ENCODE measurements at regions not wholly inside any gene's neighbourhood (a gene's known extent, or its start where the extent isn't known, plus 50 kb on each side); places are given as distances from the start of the nearest gene placed in this dataset.

GRCh38 chr9:14373336-14373666 is 59.4 kb upstream of the NFIB start:
- Histone ChIP-seq H3K79me2 (ENCODE audit: insufficient read depth, low read length) (no peaks in the 10 kb centered on the region), H3K4me1 (ENCODE audit: control insufficient read depth in 1 of 2, insufficient read depth in 2 of 2, low read length in 2 of 2) (peaks cover 13 to 14% of the 10 kb centered on the region in 2 experiments), H3K27ac (ENCODE audit: low read depth, low read length) (no peak overlapping the region), H3K27me3 (ENCODE audit: insufficient read depth, low read length) (no peaks in the 10 kb centered on the region), H3K9ac (ENCODE audit: low read length) (no peak overlapping the region), H4K20me1 (ENCODE audit: insufficient read depth) (no peaks in the 10 kb centered on the region), H3K9me3 (ENCODE audit: control insufficient read depth in 1 of 2, insufficient read depth in 1 of 2, low read depth in 1 of 2, low read length in 2 of 2) (no peaks in the 10 kb centered on the region), H3K9me2 (ENCODE audit: insufficient read depth) (no peaks in the 10 kb centered on the region), H3K4me2 (ENCODE audit: low read length) (peak overlapping the region; percentile 59), H3K4me3 (replicated peaks in 1 of 2; ENCODE audit: low read depth in 1 of 2, low read length in 2 of 2) (no peak overlapping the region), H3K36me3 (ENCODE audit: control insufficient read depth in 1 of 2, insufficient read depth in 2 of 2, low read length in 2 of 2) (no peaks in the 10 kb centered on the region), H2AFZ (ENCODE audit: low read depth, low read length, poor library complexity, severe bottlenecking) (peak overlapping the region; percentile 91)
- intact Hi-C loops (cut with micrococcal nuclease): no loop called here
- no TSS peak for BruUV-seq (replicated peaks)
- ChIA-PET POLR2A (interaction anchor here (0.8 kb wide), 1 partner anchor 10 kb away, joined by 3 read pairs; no protein-coding TSS in a partner anchor), RAD21 (ENCODE audit: low non-redundant PET in 1 of 2, low total read pairs in 2 of 2, uncharacterized antibody in 2 of 2, unreplicated experiment in 2 of 2) (no interaction called here), CTCF (interaction anchor here (0.7 to 1.6 kb wide), 3 partner anchors 11 to 61 kb away, joined by 3 to 6 read pairs (median 5); no protein-coding TSS in a partner anchor)
- no peak for DNase-seq (ENCODE audit: low read depth, low spot score)
- TF ChIP-seq, protein P1, sequence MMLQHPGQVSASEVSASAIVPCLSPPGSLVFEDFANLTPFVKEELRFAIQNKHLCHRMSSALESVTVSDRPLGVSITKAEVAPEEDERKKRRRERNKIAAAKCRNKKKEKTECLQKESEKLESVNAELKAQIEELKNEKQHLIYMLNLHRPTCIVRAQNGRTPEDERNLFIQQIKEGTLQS (IDR thresholded peaks at IDR 0.05): no peak
- TF ChIP-seq FOSL1 (IDR thresholded peaks at IDR 0.05; ENCODE audit: low read depth) (no peak), SRF (IDR thresholded peaks at IDR 0.05; ENCODE audit: low read depth) (no peak), EGR1 (IDR thresholded peaks at IDR 0.05; ENCODE audit: low read depth) (no peak), TCF7L2 (IDR thresholded peaks at IDR 0.05; ENCODE audit: borderline replicate concordance, extremely low read depth, insufficient read depth, insufficient read length) (no peak), SP1 (IDR thresholded peaks at IDR 0.05; ENCODE audit: low read depth) (no peak), EZH2 (IDR thresholded peaks at IDR 0.05) (no peak), POLR2A (IDR thresholded peaks at IDR 0.05; ENCODE audit: borderline replicate concordance, extremely low read depth, insufficient read depth, insufficient read length) (no peak), CEBPB (IDR thresholded peaks at IDR 0.05; ENCODE audit: low read depth) (no peak), EZH2phosphoT487 (IDR thresholded peaks at IDR 0.05; ENCODE audit: borderline replicate concordance) (no peak), ZNF274 (IDR thresholded peaks at IDR 0.05; ENCODE audit: low read depth, low read length) (no peak), SIN3A (IDR thresholded peaks at IDR 0.05; ENCODE audit: low read depth) (no peak)
- TF ChIP-seq, protein P2, sequence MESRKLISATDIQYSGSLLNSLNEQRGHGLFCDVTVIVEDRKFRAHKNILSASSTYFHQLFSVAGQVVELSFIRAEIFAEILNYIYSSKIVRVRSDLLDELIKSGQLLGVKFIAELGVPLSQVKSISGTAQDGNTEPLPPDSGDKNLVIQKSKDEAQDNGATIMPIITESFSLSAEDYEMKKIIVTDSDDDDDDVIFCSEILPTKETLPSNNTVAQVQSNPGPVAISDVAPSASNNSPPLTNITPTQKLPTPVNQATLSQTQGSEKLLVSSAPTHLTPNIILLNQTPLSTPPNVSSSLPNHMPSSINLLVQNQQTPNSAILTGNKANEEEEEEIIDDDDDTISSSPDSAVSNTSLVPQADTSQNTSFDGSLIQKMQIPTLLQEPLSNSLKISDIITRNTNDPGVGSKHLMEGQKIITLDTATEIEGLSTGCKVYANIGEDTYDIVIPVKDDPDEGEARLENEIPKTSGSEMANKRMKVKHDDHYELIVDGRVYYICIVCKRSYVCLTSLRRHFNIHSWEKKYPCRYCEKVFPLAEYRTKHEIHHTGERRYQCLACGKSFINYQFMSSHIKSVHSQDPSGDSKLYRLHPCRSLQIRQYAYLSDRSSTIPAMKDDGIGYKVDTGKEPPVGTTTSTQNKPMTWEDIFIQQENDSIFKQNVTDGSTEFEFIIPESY (IDR thresholded peaks at IDR 0.05; ENCODE audit: extremely low read depth, insufficient replicate concordance, low read length): no peak
- ATAC-seq: no peak

Data from HCT116 (cell line).